ENCODE measurements at regions not wholly inside any gene's neighbourhood (a gene's known extent, or its start where the extent isn't known, plus 50 kb on each side); places are given as distances from the start of the nearest gene placed in this dataset.

DNA sequence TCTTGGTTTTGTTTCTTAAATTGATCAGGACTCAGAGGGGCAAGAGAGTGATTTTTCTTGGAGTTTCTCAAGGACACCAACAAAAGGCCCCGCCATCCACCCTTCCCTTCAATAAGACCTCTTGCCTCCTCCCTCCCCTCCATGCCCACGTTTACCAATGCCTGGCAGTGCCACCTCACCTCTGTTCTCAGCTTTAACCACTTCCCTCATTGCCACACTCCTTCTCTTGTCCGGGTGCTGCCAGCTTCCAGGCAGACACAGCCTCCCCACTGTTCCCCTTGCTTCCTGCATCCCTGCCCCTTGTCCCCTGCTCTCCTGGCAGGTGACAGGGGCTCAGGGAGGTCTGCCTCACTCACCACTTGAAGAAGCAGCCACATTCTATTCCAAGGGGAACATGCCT lies 90.8 kb downstream of the LHX2 start:
- TF ChIP-seq, protein P1, sequence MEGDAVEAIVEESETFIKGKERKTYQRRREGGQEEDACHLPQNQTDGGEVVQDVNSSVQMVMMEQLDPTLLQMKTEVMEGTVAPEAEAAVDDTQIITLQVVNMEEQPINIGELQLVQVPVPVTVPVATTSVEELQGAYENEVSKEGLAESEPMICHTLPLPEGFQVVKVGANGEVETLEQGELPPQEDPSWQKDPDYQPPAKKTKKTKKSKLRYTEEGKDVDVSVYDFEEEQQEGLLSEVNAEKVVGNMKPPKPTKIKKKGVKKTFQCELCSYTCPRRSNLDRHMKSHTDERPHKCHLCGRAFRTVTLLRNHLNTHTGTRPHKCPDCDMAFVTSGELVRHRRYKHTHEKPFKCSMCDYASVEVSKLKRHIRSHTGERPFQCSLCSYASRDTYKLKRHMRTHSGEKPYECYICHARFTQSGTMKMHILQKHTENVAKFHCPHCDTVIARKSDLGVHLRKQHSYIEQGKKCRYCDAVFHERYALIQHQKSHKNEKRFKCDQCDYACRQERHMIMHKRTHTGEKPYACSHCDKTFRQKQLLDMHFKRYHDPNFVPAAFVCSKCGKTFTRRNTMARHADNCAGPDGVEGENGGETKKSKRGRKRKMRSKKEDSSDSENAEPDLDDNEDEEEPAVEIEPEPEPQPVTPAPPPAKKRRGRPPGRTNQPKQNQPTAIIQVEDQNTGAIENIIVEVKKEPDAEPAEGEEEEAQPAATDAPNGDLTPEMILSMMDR (IDR thresholded peaks at IDR 0.05; ENCODE audit: low read depth, low read length): no peak
- no peak for TF ChIP-seq POLR2A (IDR thresholded peaks at IDR 0.05; ENCODE audit: extremely low read depth, insufficient read length)
- TF ChIP-seq, protein P2, sequence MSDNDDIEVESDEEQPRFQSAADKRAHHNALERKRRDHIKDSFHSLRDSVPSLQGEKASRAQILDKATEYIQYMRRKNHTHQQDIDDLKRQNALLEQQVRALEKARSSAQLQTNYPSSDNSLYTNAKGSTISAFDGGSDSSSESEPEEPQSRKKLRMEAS (IDR thresholded peaks at IDR 0.05; ENCODE audit: low read depth, low read length): no peak

Data from NB4 (cell line).